Activated B cell treated with CpG ODN at 0.5 μM for 24 hours (primary cell): ENCODE measurements at regions not wholly inside any gene's neighbourhood (a gene's known extent, or its start where the extent isn't known, plus 50 kb on each side); places are given as distances from the start of the nearest gene placed in this dataset.
A peak's percentile ranks its signal among the peaks of the same experiment; 100 is the strongest.

Experiments used
- ATAC-seq: fragments of 200-7000 bp; cut with Tn5 transposase; one replicate; pipeline ENCODE4 v1.10.0; 2021; ENCODE audit warnings: low read depth, mild to moderate bottlenecking, moderate library complexity
- CTCF ChIA-PET: fragments of 350-600 bp; sonication (Branson Sonifier 250); formaldehyde crosslinking; loops from one replicate; lab custom pipeline; 2021; ENCODE audit warnings: antibody characterized with exemption; lab: Charles Lee
- POLR2A ChIA-PET: fragments of 350-600 bp; sonication (Branson Sonifier 250); formaldehyde crosslinking; loops from one replicate; lab custom pipeline; 2021; ENCODE audit warnings: antibody characterized with exemption; lab: Charles Lee
- DNase-seq: peaks from one replicate; pipeline ENCODE4 v3.0.0; 2022
- H3K27ac Mint-ChIP-seq: one replicate; pipeline ENCODE4 v1.8.0; 2020; ENCODE audit warnings: mixed read lengths
- H3K27me3 Mint-ChIP-seq: one replicate; pipeline ENCODE4 v1.8.0; 2021; ENCODE audit warnings: mixed read lengths
- H3K36me3 Mint-ChIP-seq: one replicate; pipeline ENCODE4 v1.8.0; 2021; ENCODE audit warnings: low read depth, mixed read lengths
- H3K4me1 Mint-ChIP-seq: one replicate; pipeline ENCODE4 v1.8.0; 2021; ENCODE audit warnings: mixed read lengths
- H3K4me3 Mint-ChIP-seq: one replicate; pipeline ENCODE4 v1.8.0; 2020; ENCODE audit warnings: mild to moderate bottlenecking, mixed read lengths
- H3K9me3 Mint-ChIP-seq: one replicate; pipeline ENCODE4 v1.8.0; 2020; ENCODE audit warnings: mixed read lengths
- intact Hi-C: fragments of 100-400 bp; cut with micrococcal nuclease; formaldehyde crosslinking; loops from one replicate; pipeline ENCODE4 v1.15.1; 2024
- TF ChIP-seq, protein P1 (sequence below): fragments of 200-600 bp; IDR thresholded peaks from one replicate; pipeline ENCODE4 v1.8.0; 2022; ENCODE audit warnings: antibody characterized with exemption, mild to moderate bottlenecking

DNA sequence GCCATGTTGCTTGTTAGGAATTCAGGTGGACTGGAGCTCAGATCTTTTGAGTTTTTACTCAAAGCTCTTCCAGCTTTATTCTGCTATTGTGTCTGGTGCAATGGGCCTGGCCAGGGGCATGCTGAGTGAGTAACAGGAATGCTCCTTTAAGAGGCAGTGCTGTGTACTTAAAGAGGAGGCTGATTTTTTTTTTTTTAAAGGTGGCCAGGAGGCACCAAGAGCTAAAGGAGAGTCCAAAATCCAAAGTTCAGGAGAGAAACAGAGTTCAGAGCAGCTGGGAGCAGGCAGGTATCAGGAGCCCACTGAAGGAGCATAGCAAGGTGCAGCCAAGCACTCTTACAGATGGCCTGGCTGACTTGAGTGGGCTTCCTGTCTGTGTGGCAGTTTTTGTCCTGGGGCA is 178.7 kb downstream of the FMR1NB start:
- Mint-ChIP-seq H3K27me3 (peaks cover 4% of the 10 kb centered on the region), H3K27ac (no peak overlapping the region), H3K4me3 (no peak overlapping the region), H3K9me3 (peaks cover 2% of the 10 kb centered on the region), H3K4me1 (no peaks in the 10 kb centered on the region), H3K36me3 (no peaks in the 10 kb centered on the region)
- POLR2A ChIA-PET, result no interaction called here
- CTCF ChIA-PET, result no interaction called here
- no peak for ATAC-seq
- TF ChIP-seq, protein P1, sequence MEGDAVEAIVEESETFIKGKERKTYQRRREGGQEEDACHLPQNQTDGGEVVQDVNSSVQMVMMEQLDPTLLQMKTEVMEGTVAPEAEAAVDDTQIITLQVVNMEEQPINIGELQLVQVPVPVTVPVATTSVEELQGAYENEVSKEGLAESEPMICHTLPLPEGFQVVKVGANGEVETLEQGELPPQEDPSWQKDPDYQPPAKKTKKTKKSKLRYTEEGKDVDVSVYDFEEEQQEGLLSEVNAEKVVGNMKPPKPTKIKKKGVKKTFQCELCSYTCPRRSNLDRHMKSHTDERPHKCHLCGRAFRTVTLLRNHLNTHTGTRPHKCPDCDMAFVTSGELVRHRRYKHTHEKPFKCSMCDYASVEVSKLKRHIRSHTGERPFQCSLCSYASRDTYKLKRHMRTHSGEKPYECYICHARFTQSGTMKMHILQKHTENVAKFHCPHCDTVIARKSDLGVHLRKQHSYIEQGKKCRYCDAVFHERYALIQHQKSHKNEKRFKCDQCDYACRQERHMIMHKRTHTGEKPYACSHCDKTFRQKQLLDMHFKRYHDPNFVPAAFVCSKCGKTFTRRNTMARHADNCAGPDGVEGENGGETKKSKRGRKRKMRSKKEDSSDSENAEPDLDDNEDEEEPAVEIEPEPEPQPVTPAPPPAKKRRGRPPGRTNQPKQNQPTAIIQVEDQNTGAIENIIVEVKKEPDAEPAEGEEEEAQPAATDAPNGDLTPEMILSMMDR, result no peak
- DNase-seq, result no peak
- intact Hi-C loops, result no loop called here

DNA sequence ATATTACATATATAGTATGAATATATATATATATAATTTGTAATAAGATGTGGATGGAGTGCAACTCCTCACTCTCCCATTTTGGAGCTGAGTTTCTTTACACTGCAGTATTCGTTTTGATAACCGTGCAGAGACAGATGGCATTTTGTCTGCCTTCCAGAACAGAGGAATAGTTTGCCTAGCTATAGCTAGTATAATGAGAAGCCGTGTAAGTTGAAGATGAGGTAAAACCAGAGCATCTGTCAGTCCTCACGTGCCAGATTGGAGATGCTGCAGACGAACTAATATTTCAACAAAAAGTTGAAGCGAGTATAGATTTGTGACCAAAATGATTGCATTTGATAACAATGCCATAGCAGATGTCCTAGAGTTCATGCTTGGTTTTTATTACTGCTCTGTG is 180.6 kb downstream of the FMR1NB start:
- H3K4me3 Mint-ChIP-seq, result no peak overlapping the region
- intact Hi-C loops, result no loop called here

DNA sequence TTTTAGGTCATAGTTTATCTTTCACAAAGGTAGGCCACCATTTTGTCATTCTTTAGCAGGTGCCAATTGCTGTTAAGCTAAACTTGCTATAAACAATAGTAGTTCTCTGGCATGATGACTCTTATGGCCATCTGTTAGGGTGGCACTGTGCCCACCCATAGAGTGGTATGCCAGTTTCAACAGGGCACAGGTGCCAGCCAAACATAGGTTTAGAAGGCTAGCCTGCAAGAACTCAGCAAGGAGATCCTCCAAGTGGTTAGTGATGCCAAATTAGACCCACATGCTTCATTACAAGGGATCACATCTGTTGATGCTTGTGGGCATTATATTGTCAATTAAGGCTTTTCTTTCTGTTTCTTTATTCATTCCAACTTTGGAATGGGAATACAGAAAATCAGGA is 204.5 kb downstream of the FMR1NB start:
- intact Hi-C loops, result no loop called here
- ATAC-seq (no peak), DNase-seq (no peak)
- H3K27ac Mint-ChIP-seq, result no peak overlapping the region
- H3K4me1 Mint-ChIP-seq, result no peaks in the 10 kb centered on the region
- no peaks in the 10 kb centered on the region for H3K9me3 Mint-ChIP-seq
- no peaks in the 10 kb centered on the region for H3K27me3 Mint-ChIP-seq
- ChIA-PET POLR2A (no interaction called here), CTCF (no interaction called here)
- no peaks in the 10 kb centered on the region for H3K36me3 Mint-ChIP-seq
- TF ChIP-seq, protein P1, result no peak
- H3K4me3 Mint-ChIP-seq, result no peak overlapping the region

More for the DNA sequence above, 180.6 kb downstream of the FMR1NB start:
- ChIA-PET POLR2A (no interaction called here), CTCF (no interaction called here)
- no peak overlapping the region for H3K27ac Mint-ChIP-seq
- DNase-seq (no peak), ATAC-seq (no peak)
- H3K4me1 Mint-ChIP-seq, result no peaks in the 10 kb centered on the region
- H3K27me3 Mint-ChIP-seq, result peaks cover 4% of the 10 kb centered on the region
- H3K9me3 Mint-ChIP-seq, result peaks cover 2% of the 10 kb centered on the region
- H3K36me3 Mint-ChIP-seq, result no peaks in the 10 kb centered on the region
- TF ChIP-seq, protein P1, result no peak

DNA sequence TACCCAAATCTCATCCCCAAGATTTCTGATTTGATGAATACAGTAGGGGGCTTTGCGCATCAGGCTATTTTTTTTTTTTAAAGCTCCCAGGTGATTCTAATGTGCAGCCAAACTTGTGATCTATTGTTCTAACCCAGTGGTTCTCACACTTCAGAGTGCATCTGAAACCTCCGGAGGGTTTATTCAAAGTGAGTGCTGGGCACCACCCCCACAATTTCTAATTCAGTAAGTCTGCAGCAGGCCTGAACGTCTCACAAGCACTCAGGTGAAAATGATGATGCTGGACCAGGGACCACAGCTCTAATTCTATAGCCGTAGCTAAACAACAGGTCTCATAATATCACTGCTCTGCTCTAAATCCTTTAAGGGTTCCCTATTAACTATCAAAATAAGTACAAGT is 211.4 kb downstream of the FMR1NB start:
- Mint-ChIP-seq H3K9me3 (no peaks in the 10 kb centered on the region), H3K36me3 (no peaks in the 10 kb centered on the region), H3K27me3 (no peaks in the 10 kb centered on the region), H3K4me1 (peaks cover 20% of the 10 kb centered on the region), H3K4me3 (no peak overlapping the region), H3K27ac (no peak overlapping the region)
- intact Hi-C loops, result no loop called here
- TF ChIP-seq, protein P1, result no peak
- no peak for DNase-seq
- ChIA-PET CTCF (no interaction called here), POLR2A (no interaction called here)
- ATAC-seq, result peak; percentile 28

DNA sequence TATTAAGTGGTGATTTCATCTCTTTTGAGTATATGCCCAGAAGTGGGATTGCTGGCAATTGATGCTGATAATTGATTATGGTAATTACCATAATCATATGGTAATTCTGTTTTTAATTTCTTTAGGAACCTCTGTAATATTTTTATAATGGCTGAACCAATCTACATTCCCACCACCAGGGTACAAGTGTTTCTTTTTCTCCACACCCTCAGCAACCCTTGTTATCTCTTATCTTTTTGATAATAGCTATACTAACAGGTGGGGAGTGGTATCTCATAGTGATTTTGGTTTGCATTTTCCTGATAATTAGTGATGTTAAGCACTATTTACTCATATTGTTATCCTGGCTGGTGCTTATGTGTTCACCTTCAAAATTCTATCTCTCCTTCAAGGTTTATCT is 212.6 kb downstream of the FMR1NB start:
- ChIA-PET POLR2A (no interaction called here), CTCF (no interaction called here)
- H3K9me3 Mint-ChIP-seq, result no peaks in the 10 kb centered on the region
- ATAC-seq (no peak), DNase-seq (no peak)
- no peaks in the 10 kb centered on the region for H3K36me3 Mint-ChIP-seq
- H3K27me3 Mint-ChIP-seq, result no peaks in the 10 kb centered on the region
- intact Hi-C loops, result no loop called here
- H3K27ac Mint-ChIP-seq, result no peak overlapping the region
- TF ChIP-seq, protein P1, result no peak
- peaks cover 20% of the 10 kb centered on the region for H3K4me1 Mint-ChIP-seq
- no peak overlapping the region for H3K4me3 Mint-ChIP-seq
